ENCODE measurements at regions not wholly inside any gene's neighbourhood (a gene's known extent, or its start where the extent isn't known, plus 50 kb on each side); places are given as distances from the start of the nearest gene placed in this dataset.

DNA sequence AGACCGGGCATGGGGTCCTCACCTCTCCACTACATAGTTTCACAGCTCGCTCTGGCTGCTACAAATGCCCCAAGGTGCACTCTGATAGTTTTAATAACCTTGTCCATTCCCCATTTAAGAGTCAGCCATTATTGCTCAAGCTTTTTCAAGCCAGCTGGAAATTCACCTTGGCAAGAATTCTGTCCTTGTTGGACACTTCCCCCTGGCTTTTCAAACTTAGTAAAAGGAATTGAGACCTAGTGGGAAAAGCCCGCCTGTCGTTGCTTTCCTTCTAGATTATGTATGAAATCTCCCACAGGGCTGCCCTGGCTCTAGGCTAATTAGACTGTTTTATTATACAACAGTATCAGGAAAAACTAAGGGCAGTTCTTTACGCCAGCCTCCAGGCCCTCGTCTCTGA is 293.7 kb upstream of the GADL1 start:
- no peak for DNase-seq
- Histone ChIP-seq H3K27me3 (ENCODE audit: insufficient read depth, low read length) (no peaks in the 10 kb centered on the region), H3K27ac (ENCODE audit: insufficient read length, low read depth, low read length) (no peak overlapping the region), H4K8ac (replicated peaks; ENCODE audit: insufficient read length, low read depth, low read length) (no peak overlapping the region), H3K56ac (ENCODE audit: insufficient read length, low read depth, low read length) (no peak overlapping the region), H3T11ph (ENCODE audit: low read length) (no peak overlapping the region), H3K9ac (ENCODE audit: extremely low read depth, insufficient read length, low read length) (no peak overlapping the region), H2BK5ac (ENCODE audit: insufficient read length, low read length) (no peak overlapping the region), H2BK120ac (ENCODE audit: low read depth, low read length, poor library complexity, severe bottlenecking) (no peak overlapping the region), H4K20me1 (ENCODE audit: control insufficient read depth, insufficient read depth, insufficient read length) (no peaks in the 10 kb centered on the region), H3K18ac (ENCODE audit: insufficient read length, low read depth, low read length) (no peak overlapping the region), H3K9me3 (ENCODE audit: control insufficient read depth, low read depth, low read length) (no peaks in the 10 kb centered on the region), H2BK20ac (ENCODE audit: low read depth, low read length, poor library complexity, severe bottlenecking) (no peak overlapping the region), H4K91ac (ENCODE audit: insufficient read length, low read depth, low read length) (no peak overlapping the region), H2AFZ (ENCODE audit: low read length) (no peak overlapping the region), H3K79me1 (ENCODE audit: insufficient read depth, low read depth, low read length, poor library complexity, severe bottlenecking) (no peaks in the 10 kb centered on the region), H3K79me2 (ENCODE audit: insufficient read depth, low read length) (no peaks in the 10 kb centered on the region), H4K5ac (ENCODE audit: insufficient read length, low read depth, low read length) (no peak overlapping the region), H3K4me2 (ENCODE audit: insufficient read depth, insufficient read length, low read length) (no peak overlapping the region), H3K4me1 (ENCODE audit: insufficient read depth, low read length) (no peaks in the 10 kb centered on the region; the same call in 1 of the 2 replicates), H3K23ac (ENCODE audit: insufficient read length, low read depth, low read length) (no peak overlapping the region), H3K4ac (ENCODE audit: low read depth, low read length) (no peak overlapping the region), H3K23me2 (ENCODE audit: insufficient read length, low read depth, low read length, poor library complexity, severe bottlenecking) (no peaks in the 10 kb centered on the region), H2AK5ac (ENCODE audit: insufficient read length, low read length) (no peak overlapping the region), H3K14ac (ENCODE audit: insufficient read depth, low read length) (no peak overlapping the region), H2BK12ac (ENCODE audit: insufficient read length, low read depth, low read length) (no peak overlapping the region), H2BK15ac (ENCODE audit: low read depth, low read length) (no peak overlapping the region)
- Mint-ChIP-seq H3K4me1 (peaks cover 16 to 17% of the 10 kb centered on the region in 2 experiments), H3K36me3 (ENCODE audit: insufficient read depth in 1 of 3, low read depth in 3 of 3) (no peaks in the 10 kb centered on the region), H3K9me3 (no peaks in the 10 kb centered on the region), H3K27ac (no peak overlapping the region), H3K27me3 (ENCODE audit: low read depth) (peaks cover 3% of the 10 kb centered on the region; the same call in 1 of the 2 replicates), H3K4me3 (no peak overlapping the region)
- whole genome bisulfite sequencing (ENCODE audit: extremely low coverage, insufficient read length, low lambda C conversion rate): no CpG with 5 or more reads among the region's 6 CpGs
- TF ChIP-seq, protein P1, sequence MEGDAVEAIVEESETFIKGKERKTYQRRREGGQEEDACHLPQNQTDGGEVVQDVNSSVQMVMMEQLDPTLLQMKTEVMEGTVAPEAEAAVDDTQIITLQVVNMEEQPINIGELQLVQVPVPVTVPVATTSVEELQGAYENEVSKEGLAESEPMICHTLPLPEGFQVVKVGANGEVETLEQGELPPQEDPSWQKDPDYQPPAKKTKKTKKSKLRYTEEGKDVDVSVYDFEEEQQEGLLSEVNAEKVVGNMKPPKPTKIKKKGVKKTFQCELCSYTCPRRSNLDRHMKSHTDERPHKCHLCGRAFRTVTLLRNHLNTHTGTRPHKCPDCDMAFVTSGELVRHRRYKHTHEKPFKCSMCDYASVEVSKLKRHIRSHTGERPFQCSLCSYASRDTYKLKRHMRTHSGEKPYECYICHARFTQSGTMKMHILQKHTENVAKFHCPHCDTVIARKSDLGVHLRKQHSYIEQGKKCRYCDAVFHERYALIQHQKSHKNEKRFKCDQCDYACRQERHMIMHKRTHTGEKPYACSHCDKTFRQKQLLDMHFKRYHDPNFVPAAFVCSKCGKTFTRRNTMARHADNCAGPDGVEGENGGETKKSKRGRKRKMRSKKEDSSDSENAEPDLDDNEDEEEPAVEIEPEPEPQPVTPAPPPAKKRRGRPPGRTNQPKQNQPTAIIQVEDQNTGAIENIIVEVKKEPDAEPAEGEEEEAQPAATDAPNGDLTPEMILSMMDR (conservative IDR thresholded peaks at IDR 0.05): no peak
